GM23338 (cell line): ENCODE measurements at regions not wholly inside any gene's neighbourhood (a gene's known extent, or its start where the extent isn't known, plus 50 kb on each side); places are given as distances from the start of the nearest gene placed in this dataset.

Experiments used
- ATAC-seq: fragments of 200-7000 bp; cut with Tn5 transposase; 3 replicates; pipeline ENCODE4 v1.9.1; 2020
- DNase-seq: peaks from one replicate; pipeline ENCODE4 v3.0.0-alpha.2; 2015; ENCODE audit warnings: low spot score
- H2AFZ ChIP-seq: fragments of 200-600 bp; sonication (generic); 2 replicates; pipeline ENCODE4 v1.8.0; 2016; ENCODE audit warnings: antibody characterized with exemption, mild to moderate bottlenecking, moderate library complexity
- H3F3A ChIP-seq: fragments of 200-600 bp; sonication (generic); replicated peaks from 2 replicates; pipeline ENCODE4 v1.8.0; 2017; ENCODE audit warnings: antibody characterized with exemption, mixed run types, low read depth
- H3K27ac ChIP-seq: fragments of 200-600 bp; sonication (generic); 2 replicates; pipeline ENCODE4 v1.6.1; 2016; ENCODE audit warnings: low read depth
- H3K27me3 ChIP-seq: fragments of 200-600 bp; sonication (generic); 2 replicates; pipeline ENCODE4 v1.8.0; 2016; ENCODE audit warnings: mild to moderate bottlenecking, mixed run types, moderate library complexity; ENCODE audit not compliant: insufficient read depth
- H3K36me3 ChIP-seq: fragments of 200-600 bp; sonication (generic); 2 replicates; pipeline ENCODE4 v1.8.0; 2016; ENCODE audit warnings: mild to moderate bottlenecking; ENCODE audit not compliant: insufficient read depth
- H3K4me1 ChIP-seq: fragments of 200-600 bp; sonication (generic); 2 replicates; pipeline ENCODE4 v1.8.0; 2016; ENCODE audit warnings: mild to moderate bottlenecking, moderate library complexity; ENCODE audit not compliant: insufficient read depth
- H3K4me2 ChIP-seq: fragments of 200-600 bp; sonication (generic); 2 replicates; pipeline ENCODE4 v1.7.1; 2017; ENCODE audit warnings: mixed run types
- H3K4me3 ChIP-seq: fragments of 200-600 bp; sonication (generic); 2 replicates; pipeline ENCODE4 v1.6.1; 2016; ENCODE audit warnings: mixed run types
- H3K79me2 ChIP-seq: fragments of 200-600 bp; sonication (generic); replicated peaks from 2 replicates; pipeline ENCODE4 v1.8.0; 2017; ENCODE audit warnings: mild to moderate bottlenecking; ENCODE audit not compliant: insufficient read depth
- H3K9me2 ChIP-seq: fragments of 200-600 bp; sonication (generic); 2 replicates; pipeline ENCODE4 v1.8.0; 2017; ENCODE audit not compliant: insufficient read depth
- H4K20me1 ChIP-seq: fragments of 200-600 bp; sonication (generic); replicated peaks from 2 replicates; pipeline ENCODE4 v1.8.0; 2017; ENCODE audit warnings: mild to moderate bottlenecking; ENCODE audit not compliant: insufficient read depth
- H3K27ac Mint-ChIP-seq: 2 replicates; pipeline ENCODE4 v1.8.0; 2020; ENCODE audit warnings: inconsistent platforms, mild to moderate bottlenecking, moderate library complexity, mixed read lengths
- H3K27me3 Mint-ChIP-seq: 3 replicates; pipeline ENCODE4 v1.8.0; 2022; ENCODE audit warnings: low read depth, mild to moderate bottlenecking, moderate library complexity, mixed read lengths, inconsistent platforms; ENCODE audit not compliant: insufficient read depth, poor library complexity
- H3K36me3 Mint-ChIP-seq: 3 replicates; pipeline ENCODE4 v1.8.0; 2021; ENCODE audit warnings: low read depth, mild to moderate bottlenecking, inconsistent platforms, moderate library complexity, mixed read lengths
- H3K4me1 Mint-ChIP-seq: 3 replicates; pipeline ENCODE4 v1.8.0; 2020; ENCODE audit warnings: mild to moderate bottlenecking, inconsistent platforms, mixed read lengths
- H3K4me3 Mint-ChIP-seq: 3 replicates; pipeline ENCODE4 v1.8.0; 2021; ENCODE audit warnings: moderate library complexity, mild to moderate bottlenecking, inconsistent platforms, mixed read lengths
- H3K9me3 Mint-ChIP-seq: 3 replicates; pipeline ENCODE4 v1.8.0; 2020; ENCODE audit warnings: moderate library complexity, mild to moderate bottlenecking, inconsistent platforms, mixed read lengths
- CREB1 ChIP-seq: fragments of 250-450 bp; sonication (Bioruptor Pico); IDR thresholded peaks from 2 replicates; pipeline ENCODE4 v1.5.0; 2020; ENCODE audit warnings: low read depth, mild to moderate bottlenecking, moderate library complexity
- CTCF ChIP-seq, 2 experiments: fragments of 200-600 bp in 1 of 2; sonication (generic) in 1 of 2; conservative IDR thresholded peaks; 2 replicates each; pipeline versions ENCODE4 v1.5.1 to v1.6.1; 2016 to 2017; ENCODE audit warnings: antibody characterized with exemption in 2 of 2, low read depth in 2 of 2, mild to moderate bottlenecking in 2 of 2, moderate library complexity in 1 of 2
- ETS1 ChIP-seq: IDR thresholded peaks from 2 replicates; pipeline ENCODE4 v1.6.1; 2016; ENCODE audit warnings: antibody characterized with exemption
- EZH2 ChIP-seq: fragments of 200-600 bp; sonication (generic); IDR thresholded peaks from one replicate; pipeline ENCODE4 v1.8.0; 2017; ENCODE audit warnings: antibody characterized with exemption, mild to moderate bottlenecking, low read depth; ENCODE audit not compliant: unreplicated experiment
- EZH2phosphoT487 ChIP-seq: fragments of 200-600 bp; sonication (generic); IDR thresholded peaks from one replicate; pipeline ENCODE4 v1.8.1; 2018; ENCODE audit warnings: antibody characterized with exemption; ENCODE audit not compliant: unreplicated experiment
- JUNB ChIP-seq: IDR thresholded peaks from one replicate; pipeline ENCODE4 v1.6.1; 2016; ENCODE audit warnings: antibody characterized with exemption; ENCODE audit not compliant: unreplicated experiment
- REST ChIP-seq: IDR thresholded peaks from one replicate; pipeline ENCODE4 v1.6.1; 2018; ENCODE audit warnings: antibody characterized with exemption; ENCODE audit not compliant: unreplicated experiment
- STAT1 ChIP-seq: IDR thresholded peaks from one replicate; pipeline ENCODE4 v1.6.1; 2016; ENCODE audit warnings: antibody characterized with exemption; ENCODE audit not compliant: unreplicated experiment
- ZNF114 ChIP-seq: fragments of 250-450 bp; sonication (Bioruptor Pico); IDR thresholded peaks from 2 replicates; pipeline ENCODE4 v1.5.0; 2020; ENCODE audit warnings: mild to moderate bottlenecking, moderate library complexity
- ZNF331 ChIP-seq: fragments of 250-450 bp; sonication (Bioruptor Pico); IDR thresholded peaks from 2 replicates; pipeline ENCODE4 v1.5.0; 2020; ENCODE audit warnings: low read depth, mild to moderate bottlenecking, moderate library complexity
- ZNF462 ChIP-seq: fragments of 250-450 bp; sonication (Bioruptor Pico); IDR thresholded peaks from 2 replicates; pipeline ENCODE4 v1.5.0; 2020; ENCODE audit warnings: mild to moderate bottlenecking, moderate library complexity

GRCh38 chr18:77679869-77680268, 430.2 kb downstream of the GALR1 start (continued):
- no peak for TF ChIP-seq CTCF (conservative IDR thresholded peaks at IDR 0.05; ENCODE audit: low read depth in 2 of 2)
- no peak for TF ChIP-seq JUNB

- Histone ChIP-seq H3K4me3 (no peak overlapping the region), H3K79me2 (no peaks in the 10 kb centered on the region), H4K20me1 (no peaks in the 10 kb centered on the region), H3K4me2 (no peak overlapping the region), H3K27me3 (no peaks in the 10 kb centered on the region), H3K4me1 (no peaks in the 10 kb centered on the region), H2AFZ (no peak overlapping the region), H3K9me2 (no peaks in the 10 kb centered on the region), H3K36me3 (no peaks in the 10 kb centered on the region), H3K27ac (no peak overlapping the region), H3F3A (no peaks in the 10 kb centered on the region)
- ATAC-seq (no peak), DNase-seq (no peak)
- Mint-ChIP-seq H3K4me3 (no peak overlapping the region), H3K36me3 (no peaks in the 10 kb centered on the region), H3K27ac (no peak overlapping the region), H3K27me3 (no peaks in the 10 kb centered on the region), H3K4me1 (no peaks in the 10 kb centered on the region), H3K9me3 (peaks cover 14% of the 10 kb centered on the region)
- TF ChIP-seq EZH2 (no peak), ETS1 (no peak), STAT1 (no peak), ZNF114 (CRISPR knock-in tag) (no peak), EZH2phosphoT487 (no peak), CTCF (conservative IDR thresholded peaks at IDR 0.05; ENCODE audit: low read depth in 2 of 2) (no peak), ZNF462 (CRISPR knock-in tag) (no peak), CREB1 (CRISPR knock-in tag) (no peak), ZNF331 (CRISPR knock-in tag) (no peak), REST (no peak)
These were observed 450.4 kb downstream of the GALR1 start for GRCh38 chr18:77700051-77700450.
